WTC11 (cell line): ENCODE measurements at regions not wholly inside any gene's neighbourhood (a gene's known extent, or its start where the extent isn't known, plus 50 kb on each side); places are given as distances from the start of the nearest gene placed in this dataset.

ENCODE experiments used
- ATAC-seq: fragments of 200-7000 bp; cut with Tn5 transposase; 2 replicates; pipeline ENCODE4 v1.10.0; 2021; ENCODE audit warnings: mild to moderate bottlenecking, moderate library complexity
- CTCF ChIA-PET: fragments of 300-600 bp; sonication (Branson Sonifier 250); formaldehyde crosslinking; loops from one replicate; lab custom pipeline; 2021; ENCODE audit warnings: antibody characterized with exemption; lab: Charles Lee
- POLR2A ChIA-PET: fragments of 350-600 bp; sonication (Branson Sonifier 250); formaldehyde crosslinking; loops from one replicate; lab custom pipeline; 2021; ENCODE audit warnings: antibody characterized with exemption; lab: Charles Lee
- DNase-seq: peaks from one replicate; pipeline ENCODE4 v3.0.0; 2021; ENCODE audit warnings: low spot score
- H3K27ac Mint-ChIP-seq: 2 replicates; pipeline ENCODE4 v1.8.0; 2021; ENCODE audit warnings: mixed read lengths
- H3K27me3 Mint-ChIP-seq: 2 replicates; pipeline ENCODE4 v1.8.0; 2021; ENCODE audit warnings: low read depth, mild to moderate bottlenecking, moderate library complexity, mixed read lengths
- H3K36me3 Mint-ChIP-seq: 2 replicates; pipeline ENCODE4 v1.8.0; 2021; ENCODE audit warnings: mixed read lengths
- H3K4me1 Mint-ChIP-seq: 2 replicates; pipeline ENCODE4 v1.8.0; 2022; ENCODE audit warnings: mixed read lengths
- H3K4me3 Mint-ChIP-seq: 2 replicates; pipeline ENCODE4 v1.8.0; 2021; ENCODE audit warnings: mild to moderate bottlenecking, moderate library complexity, mixed read lengths
- H3K9me3 Mint-ChIP-seq: 2 replicates; pipeline ENCODE4 v1.8.0; 2021; ENCODE audit warnings: mixed read lengths
- ARID4B ChIP-seq: sonication (generic); formaldehyde crosslinking; IDR thresholded peaks from 2 replicates; pipeline ENCODE4 v1.8.0; 2023; ENCODE audit warnings: missing genetic modification reagents, mild to moderate bottlenecking, borderline replicate concordance
- ATF1 ChIP-seq: sonication (generic); formaldehyde crosslinking; IDR thresholded peaks from 2 replicates; pipeline ENCODE4 v1.8.1; 2023; ENCODE audit warnings: mild to moderate bottlenecking, moderate library complexity, missing genetic modification reagents
- CREM ChIP-seq: sonication (generic); formaldehyde crosslinking; IDR thresholded peaks from 2 replicates; pipeline ENCODE4 v1.8.1; 2022; ENCODE audit warnings: mild to moderate bottlenecking, missing genetic modification reagents, moderate library complexity
- E2F5 ChIP-seq: sonication (generic); formaldehyde crosslinking; IDR thresholded peaks from 2 replicates; pipeline ENCODE4 v1.8.1; 2022; ENCODE audit warnings: mild to moderate bottlenecking, moderate library complexity, missing genetic modification reagents
- FOXK1 ChIP-seq: sonication (generic); formaldehyde crosslinking; IDR thresholded peaks from 2 replicates; pipeline ENCODE4 v1.8.0; 2022; ENCODE audit warnings: mild to moderate bottlenecking, moderate library complexity, missing genetic modification reagents
- FOXP4 ChIP-seq: sonication (generic); formaldehyde crosslinking; IDR thresholded peaks from 2 replicates; pipeline ENCODE4 v1.8.0; 2022; ENCODE audit warnings: mild to moderate bottlenecking, missing genetic modification reagents
- GTF2I ChIP-seq: fragments of 250-450 bp; sonication (Bioruptor Pico); conservative IDR thresholded peaks from 2 replicates; pipeline ENCODE4 v1.4.0; 2021; ENCODE audit warnings: mild to moderate bottlenecking
- NFYB ChIP-seq: sonication (generic); formaldehyde crosslinking; conservative IDR thresholded peaks from 2 replicates; pipeline ENCODE4 v1.8.0; 2022; ENCODE audit warnings: low read depth, missing genetic modification reagents
- NR2C2 ChIP-seq: sonication (generic); formaldehyde crosslinking; IDR thresholded peaks from 2 replicates; pipeline ENCODE4 v1.8.0; 2022; ENCODE audit warnings: mild to moderate bottlenecking, missing genetic modification reagents
- SMAD4 ChIP-seq: sonication (generic); formaldehyde crosslinking; IDR thresholded peaks from 2 replicates; pipeline ENCODE4 v1.8.0; 2022; ENCODE audit warnings: mild to moderate bottlenecking, missing genetic modification reagents
- TEAD1 ChIP-seq: sonication (generic); formaldehyde crosslinking; IDR thresholded peaks from 2 replicates; pipeline ENCODE4 v1.8.0; 2022; ENCODE audit warnings: mild to moderate bottlenecking, missing genetic modification reagents
- TF ChIP-seq, protein P1 (sequence below): fragments of 250-450 bp; sonication (Bioruptor Pico); IDR thresholded peaks from 2 replicates; pipeline ENCODE4 v1.9.0; 2021; ENCODE audit warnings: mild to moderate bottlenecking, borderline replicate concordance
- TF ChIP-seq, protein P2 (sequence below): sonication (generic); formaldehyde crosslinking; IDR thresholded peaks from 2 replicates; pipeline ENCODE4 v1.8.0; 2022; ENCODE audit warnings: missing genetic modification reagents
- TF ChIP-seq, protein P3 (sequence below): sonication (generic); formaldehyde crosslinking; IDR thresholded peaks from 2 replicates; pipeline ENCODE4 v1.8.1; 2023; ENCODE audit warnings: mild to moderate bottlenecking, missing genetic modification reagents

GRCh38 chr17:53454337-53454736, 368.4 kb upstream of the KIF2B start:
- Mint-ChIP-seq H3K27me3 (peaks cover 5% of the 10 kb centered on the region; the same call in 1 of the 2 replicates), H3K4me3 (peak overlapping the region; percentile 2), H3K4me1 (peaks cover 42% of the 10 kb centered on the region), H3K36me3 (peaks cover 33% of the 10 kb centered on the region), H3K27ac (peak overlapping the region; percentile 87), H3K9me3 (peaks cover 46% of the 10 kb centered on the region)
- ChIA-PET POLR2A (no interaction called here), CTCF (no interaction called here)
- DNase-seq = no peak
- 0 out of 2 replicates have a peak, but pooled peaks have one; percentile 33 for ATAC-seq
- no peak for TF ChIP-seq ARID4B (CRISPR knock-in tag)
- TF ChIP-seq, protein P1, sequence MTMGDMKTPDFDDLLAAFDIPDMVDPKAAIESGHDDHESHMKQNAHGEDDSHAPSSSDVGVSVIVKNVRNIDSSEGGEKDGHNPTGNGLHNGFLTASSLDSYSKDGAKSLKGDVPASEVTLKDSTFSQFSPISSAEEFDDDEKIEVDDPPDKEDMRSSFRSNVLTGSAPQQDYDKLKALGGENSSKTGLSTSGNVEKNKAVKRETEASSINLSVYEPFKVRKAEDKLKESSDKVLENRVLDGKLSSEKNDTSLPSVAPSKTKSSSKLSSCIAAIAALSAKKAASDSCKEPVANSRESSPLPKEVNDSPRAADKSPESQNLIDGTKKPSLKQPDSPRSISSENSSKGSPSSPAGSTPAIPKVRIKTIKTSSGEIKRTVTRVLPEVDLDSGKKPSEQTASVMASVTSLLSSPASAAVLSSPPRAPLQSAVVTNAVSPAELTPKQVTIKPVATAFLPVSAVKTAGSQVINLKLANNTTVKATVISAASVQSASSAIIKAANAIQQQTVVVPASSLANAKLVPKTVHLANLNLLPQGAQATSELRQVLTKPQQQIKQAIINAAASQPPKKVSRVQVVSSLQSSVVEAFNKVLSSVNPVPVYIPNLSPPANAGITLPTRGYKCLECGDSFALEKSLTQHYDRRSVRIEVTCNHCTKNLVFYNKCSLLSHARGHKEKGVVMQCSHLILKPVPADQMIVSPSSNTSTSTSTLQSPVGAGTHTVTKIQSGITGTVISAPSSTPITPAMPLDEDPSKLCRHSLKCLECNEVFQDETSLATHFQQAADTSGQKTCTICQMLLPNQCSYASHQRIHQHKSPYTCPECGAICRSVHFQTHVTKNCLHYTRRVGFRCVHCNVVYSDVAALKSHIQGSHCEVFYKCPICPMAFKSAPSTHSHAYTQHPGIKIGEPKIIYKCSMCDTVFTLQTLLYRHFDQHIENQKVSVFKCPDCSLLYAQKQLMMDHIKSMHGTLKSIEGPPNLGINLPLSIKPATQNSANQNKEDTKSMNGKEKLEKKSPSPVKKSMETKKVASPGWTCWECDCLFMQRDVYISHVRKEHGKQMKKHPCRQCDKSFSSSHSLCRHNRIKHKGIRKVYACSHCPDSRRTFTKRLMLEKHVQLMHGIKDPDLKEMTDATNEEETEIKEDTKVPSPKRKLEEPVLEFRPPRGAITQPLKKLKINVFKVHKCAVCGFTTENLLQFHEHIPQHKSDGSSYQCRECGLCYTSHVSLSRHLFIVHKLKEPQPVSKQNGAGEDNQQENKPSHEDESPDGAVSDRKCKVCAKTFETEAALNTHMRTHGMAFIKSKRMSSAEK (CRISPR knock-in tag) = no peak
- no peak for TF ChIP-seq FOXK1
- TF ChIP-seq, protein P2, sequence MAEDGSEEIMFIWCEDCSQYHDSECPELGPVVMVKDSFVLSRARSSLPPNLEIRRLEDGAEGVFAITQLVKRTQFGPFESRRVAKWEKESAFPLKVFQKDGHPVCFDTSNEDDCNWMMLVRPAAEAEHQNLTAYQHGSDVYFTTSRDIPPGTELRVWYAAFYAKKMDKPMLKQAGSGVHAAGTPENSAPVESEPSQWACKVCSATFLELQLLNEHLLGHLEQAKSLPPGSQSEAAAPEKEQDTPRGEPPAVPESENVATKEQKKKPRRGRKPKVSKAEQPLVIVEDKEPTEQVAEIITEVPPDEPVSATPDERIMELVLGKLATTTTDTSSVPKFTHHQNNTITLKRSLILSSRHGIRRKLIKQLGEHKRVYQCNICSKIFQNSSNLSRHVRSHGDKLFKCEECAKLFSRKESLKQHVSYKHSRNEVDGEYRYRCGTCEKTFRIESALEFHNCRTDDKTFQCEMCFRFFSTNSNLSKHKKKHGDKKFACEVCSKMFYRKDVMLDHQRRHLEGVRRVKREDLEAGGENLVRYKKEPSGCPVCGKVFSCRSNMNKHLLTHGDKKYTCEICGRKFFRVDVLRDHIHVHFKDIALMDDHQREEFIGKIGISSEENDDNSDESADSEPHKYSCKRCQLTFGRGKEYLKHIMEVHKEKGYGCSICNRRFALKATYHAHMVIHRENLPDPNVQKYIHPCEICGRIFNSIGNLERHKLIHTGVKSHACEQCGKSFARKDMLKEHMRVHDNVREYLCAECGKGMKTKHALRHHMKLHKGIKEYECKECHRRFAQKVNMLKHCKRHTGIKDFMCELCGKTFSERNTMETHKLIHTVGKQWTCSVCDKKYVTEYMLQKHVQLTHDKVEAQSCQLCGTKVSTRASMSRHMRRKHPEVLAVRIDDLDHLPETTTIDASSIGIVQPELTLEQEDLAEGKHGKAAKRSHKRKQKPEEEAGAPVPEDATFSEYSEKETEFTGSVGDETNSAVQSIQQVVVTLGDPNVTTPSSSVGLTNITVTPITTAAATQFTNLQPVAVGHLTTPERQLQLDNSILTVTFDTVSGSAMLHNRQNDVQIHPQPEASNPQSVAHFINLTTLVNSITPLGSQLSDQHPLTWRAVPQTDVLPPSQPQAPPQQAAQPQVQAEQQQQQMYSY = no peak
- TF ChIP-seq, protein P3, sequence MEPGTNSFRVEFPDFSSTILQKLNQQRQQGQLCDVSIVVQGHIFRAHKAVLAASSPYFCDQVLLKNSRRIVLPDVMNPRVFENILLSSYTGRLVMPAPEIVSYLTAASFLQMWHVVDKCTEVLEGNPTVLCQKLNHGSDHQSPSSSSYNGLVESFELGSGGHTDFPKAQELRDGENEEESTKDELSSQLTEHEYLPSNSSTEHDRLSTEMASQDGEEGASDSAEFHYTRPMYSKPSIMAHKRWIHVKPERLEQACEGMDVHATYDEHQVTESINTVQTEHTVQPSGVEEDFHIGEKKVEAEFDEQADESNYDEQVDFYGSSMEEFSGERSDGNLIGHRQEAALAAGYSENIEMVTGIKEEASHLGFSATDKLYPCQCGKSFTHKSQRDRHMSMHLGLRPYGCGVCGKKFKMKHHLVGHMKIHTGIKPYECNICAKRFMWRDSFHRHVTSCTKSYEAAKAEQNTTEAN = no peak
- no peak for TF ChIP-seq GTF2I (CRISPR knock-in tag)
- peak; percentile 23; the same call in 1 of the 2 replicates for TF ChIP-seq FOXP4
- no peak for TF ChIP-seq ATF1 (CRISPR knock-in tag)
- TF ChIP-seq NR2C2 = no peak

GRCh38 chr17:53449324-53449723, 373.4 kb upstream of the KIF2B start:
- no peak overlapping the region for H3K4me3 Mint-ChIP-seq
- no peak overlapping the region for H3K27ac Mint-ChIP-seq
- ATAC-seq = no peak
- POLR2A ChIA-PET = no interaction called here
- peaks cover 16% of the 10 kb centered on the region for H3K4me1 Mint-ChIP-seq
- CTCF ChIA-PET = no interaction called here
- no peak for DNase-seq
- H3K36me3 Mint-ChIP-seq = peaks cover 8% of the 10 kb centered on the region
- H3K9me3 Mint-ChIP-seq = peaks cover 32% of the 10 kb centered on the region
- no peaks in the 10 kb centered on the region for H3K27me3 Mint-ChIP-seq
- no peak for TF ChIP-seq NFYB (CRISPR knock-in tag)
- TF ChIP-seq TEAD1 (CRISPR knock-in tag) = no peak
- TF ChIP-seq SMAD4 (CRISPR knock-in tag) = no peak
- TF ChIP-seq, protein P1 (CRISPR knock-in tag) = no peak
- no peak for TF ChIP-seq E2F5 (CRISPR knock-in tag)
- no peak for TF ChIP-seq CREM (CRISPR knock-in tag)
